ENCODE measurements at regions not wholly inside any gene's neighbourhood (a gene's known extent, or its start where the extent isn't known, plus 50 kb on each side); places are given as distances from the start of the nearest gene placed in this dataset.

DNA sequence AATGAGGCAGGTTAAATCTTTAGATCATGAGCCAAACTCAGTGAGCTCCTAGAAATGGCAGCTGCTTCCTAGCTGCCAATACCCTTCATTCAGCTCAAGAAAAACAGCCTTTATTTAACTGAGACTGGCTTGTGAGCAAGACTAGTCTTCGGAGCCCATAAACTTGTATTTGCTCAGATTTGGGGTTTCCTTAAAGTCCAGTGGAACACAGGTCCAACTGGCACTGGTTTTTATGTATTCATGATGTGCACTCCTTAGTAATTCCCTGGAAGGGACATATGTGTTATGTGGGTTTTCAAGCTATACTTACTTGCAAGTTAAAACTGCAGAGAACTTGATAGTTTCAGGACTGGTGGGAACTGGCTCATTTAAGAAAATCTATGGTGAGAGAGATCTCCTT lies 380.1 kb upstream of the TMEM132C start:
- BruUV-seq (replicated peaks), result no TSS peak
- SMC1A ChIA-PET (ENCODE audit: uncharacterized antibody, unreplicated experiment), result no interaction called here
- RAD21 ChIA-PET (ENCODE audit: unreplicated experiment), result no interaction called here
- Histone ChIP-seq H3K9ac (ENCODE audit: control insufficient read depth, insufficient read depth, low read length) (no peak overlapping the region), H4K20me1 (ENCODE audit: control insufficient read depth, insufficient read depth) (no peaks in the 10 kb centered on the region), H3K9me3 (replicated peaks; ENCODE audit: control insufficient read depth, insufficient read depth, low read length) (no peaks in the 10 kb centered on the region), H3K79me2 (ENCODE audit: control insufficient read depth, insufficient read depth, low read length) (no peaks in the 10 kb centered on the region), H3K4me3 (no peak overlapping the region), H3K4me2 (ENCODE audit: control insufficient read depth, insufficient read depth) (no peak overlapping the region), H2AFZ (ENCODE audit: control insufficient read depth, low read depth, low read length) (no peak overlapping the region), H3K4me1 (ENCODE audit: control insufficient read depth, insufficient read depth, low read length) (no peaks in the 10 kb centered on the region), H3K27me3 (replicated peaks in 1 of 2; ENCODE audit: control insufficient read depth in 2 of 2, insufficient read depth in 2 of 2, low read length in 1 of 2) (no peaks in the 10 kb centered on the region), H3K27ac (ENCODE audit: control insufficient read depth, insufficient read depth) (no peak overlapping the region), H3K36me3 (ENCODE audit: control insufficient read depth in 2 of 2, insufficient read depth in 2 of 2, low read length in 1 of 2) (no peaks in the 10 kb centered on the region)
- in situ Hi-C loops (cut with MboI) (no loop called here), intact Hi-C loops (cut with micrococcal nuclease; ENCODE audit: unreplicated experiment) (no loop called here)
- POLR2A ChIA-PET, result no interaction called here
- 0% methylated on average over 1 of the region's 1 CpG for WGBS (ENCODE audit: insufficient coverage, insufficient replicate concordance, low lambda C conversion rate, missing lambda C conversion rate)
- ATAC-seq, result no peak
- TF ChIP-seq, protein P1, sequence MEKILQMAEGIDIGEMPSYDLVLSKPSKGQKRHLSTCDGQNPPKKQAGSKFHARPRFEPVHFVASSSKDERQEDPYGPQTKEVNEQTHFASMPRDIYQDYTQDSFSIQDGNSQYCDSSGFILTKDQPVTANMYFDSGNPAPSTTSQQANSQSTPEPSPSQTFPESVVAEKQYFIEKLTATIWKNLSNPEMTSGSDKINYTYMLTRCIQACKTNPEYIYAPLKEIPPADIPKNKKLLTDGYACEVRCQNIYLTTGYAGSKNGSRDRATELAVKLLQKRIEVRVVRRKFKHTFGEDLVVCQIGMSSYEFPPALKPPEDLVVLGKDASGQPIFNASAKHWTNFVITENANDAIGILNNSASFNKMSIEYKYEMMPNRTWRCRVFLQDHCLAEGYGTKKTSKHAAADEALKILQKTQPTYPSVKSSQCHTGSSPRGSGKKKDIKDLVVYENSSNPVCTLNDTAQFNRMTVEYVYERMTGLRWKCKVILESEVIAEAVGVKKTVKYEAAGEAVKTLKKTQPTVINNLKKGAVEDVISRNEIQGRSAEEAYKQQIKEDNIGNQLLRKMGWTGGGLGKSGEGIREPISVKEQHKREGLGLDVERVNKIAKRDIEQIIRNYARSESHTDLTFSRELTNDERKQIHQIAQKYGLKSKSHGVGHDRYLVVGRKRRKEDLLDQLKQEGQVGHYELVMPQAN (conservative IDR thresholded peaks at IDR 0.05), result no peak
- TF ChIP-seq STAT1 (conservative IDR thresholded peaks at IDR 0.05), result no peak
- no peak for TF ChIP-seq BRCA1 (IDR thresholded peaks at IDR 0.05; ENCODE audit: low read depth, low read length)
- TF ChIP-seq RUNX3 (IDR thresholded peaks at IDR 0.05; ENCODE audit: low read length), result no peak
- no peak for TF ChIP-seq RELA (IDR thresholded peaks at IDR 0.05; ENCODE audit: borderline replicate concordance, partially characterized antibody)
- TF ChIP-seq ZNF24 (IDR thresholded peaks at IDR 0.05), result no peak
- no peak for TF ChIP-seq ZNF207 (IDR thresholded peaks at IDR 0.05; ENCODE audit: borderline replicate concordance)
- CTCF ChIA-PET, result no interaction called here
- DNase-seq (ENCODE audit: low read depth, low spot score), result no peak
- FAIRE-seq, result no peak
